ENCODE measurements at regions not wholly inside any gene's neighbourhood (a gene's known extent, or its start where the extent isn't known, plus 50 kb on each side); places are given as distances from the start of the nearest gene placed in this dataset.
A peak's percentile ranks its signal among the peaks of the same experiment; 100 is the strongest.

DNA sequence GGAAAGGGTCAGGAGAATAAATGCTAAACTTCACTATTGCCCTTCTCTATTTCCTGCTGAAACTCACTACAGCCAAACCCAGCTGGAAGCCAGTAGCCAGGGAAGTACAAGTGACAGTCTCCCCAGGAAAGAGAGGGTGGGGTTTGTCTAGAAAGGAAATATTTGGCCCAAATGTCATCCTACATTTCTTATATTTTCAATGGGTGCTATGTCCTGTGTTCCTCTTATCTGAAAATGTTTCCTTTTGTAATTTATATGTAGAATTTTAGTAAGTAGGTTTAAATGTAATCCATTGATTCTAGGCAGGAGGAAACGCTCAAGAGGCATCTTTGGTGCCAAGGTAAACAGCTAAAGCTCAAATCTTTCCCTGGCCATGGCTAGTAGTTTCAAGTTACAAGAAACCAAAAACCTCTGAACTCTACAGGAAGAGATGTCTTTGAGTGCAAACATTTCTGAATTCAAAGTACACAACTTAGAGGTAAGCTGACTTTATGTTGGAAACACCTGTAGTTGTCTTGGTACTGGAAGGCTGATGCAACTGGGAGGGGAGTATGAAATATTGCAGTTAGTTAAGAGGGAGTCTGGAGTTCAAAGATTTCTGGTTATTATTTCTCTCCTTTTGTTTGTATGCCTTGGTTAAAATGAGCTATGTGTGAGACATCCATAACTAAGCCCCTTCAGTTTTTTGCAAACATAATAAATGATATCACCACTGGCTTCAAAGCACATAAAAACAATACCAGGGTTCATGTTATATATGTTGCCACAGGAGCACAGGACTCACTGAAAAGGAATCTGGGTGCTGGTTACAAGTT, 356.1 kb upstream of the ZC3H15 start:
- peak; percentile 22 for DNase-seq (ENCODE audit: low read depth, low spot score)
- peak; percentile 75 for ATAC-seq
- Histone ChIP-seq H3K4me3 (ENCODE audit: low read depth in 2 of 2, low read length in 2 of 2) (no peak overlapping the region), H3K36me3 (ENCODE audit: control insufficient read depth, insufficient read depth, low read length) (no peaks in the 10 kb centered on the region), H3K27me3 (ENCODE audit: control insufficient read depth, insufficient read depth, low read length) (no peaks in the 10 kb centered on the region), H3K27ac (ENCODE audit: low read length) (no peak overlapping the region), H3K4me1 (ENCODE audit: control insufficient read depth, insufficient read depth, low read length) (peaks cover 5% of the 10 kb centered on the region; the same call in 1 of the 2 replicates), H3K9me3 (ENCODE audit: control insufficient read depth, insufficient read depth, low read depth, low read length) (no peaks in the 10 kb centered on the region)
- TF ChIP-seq, protein P1, sequence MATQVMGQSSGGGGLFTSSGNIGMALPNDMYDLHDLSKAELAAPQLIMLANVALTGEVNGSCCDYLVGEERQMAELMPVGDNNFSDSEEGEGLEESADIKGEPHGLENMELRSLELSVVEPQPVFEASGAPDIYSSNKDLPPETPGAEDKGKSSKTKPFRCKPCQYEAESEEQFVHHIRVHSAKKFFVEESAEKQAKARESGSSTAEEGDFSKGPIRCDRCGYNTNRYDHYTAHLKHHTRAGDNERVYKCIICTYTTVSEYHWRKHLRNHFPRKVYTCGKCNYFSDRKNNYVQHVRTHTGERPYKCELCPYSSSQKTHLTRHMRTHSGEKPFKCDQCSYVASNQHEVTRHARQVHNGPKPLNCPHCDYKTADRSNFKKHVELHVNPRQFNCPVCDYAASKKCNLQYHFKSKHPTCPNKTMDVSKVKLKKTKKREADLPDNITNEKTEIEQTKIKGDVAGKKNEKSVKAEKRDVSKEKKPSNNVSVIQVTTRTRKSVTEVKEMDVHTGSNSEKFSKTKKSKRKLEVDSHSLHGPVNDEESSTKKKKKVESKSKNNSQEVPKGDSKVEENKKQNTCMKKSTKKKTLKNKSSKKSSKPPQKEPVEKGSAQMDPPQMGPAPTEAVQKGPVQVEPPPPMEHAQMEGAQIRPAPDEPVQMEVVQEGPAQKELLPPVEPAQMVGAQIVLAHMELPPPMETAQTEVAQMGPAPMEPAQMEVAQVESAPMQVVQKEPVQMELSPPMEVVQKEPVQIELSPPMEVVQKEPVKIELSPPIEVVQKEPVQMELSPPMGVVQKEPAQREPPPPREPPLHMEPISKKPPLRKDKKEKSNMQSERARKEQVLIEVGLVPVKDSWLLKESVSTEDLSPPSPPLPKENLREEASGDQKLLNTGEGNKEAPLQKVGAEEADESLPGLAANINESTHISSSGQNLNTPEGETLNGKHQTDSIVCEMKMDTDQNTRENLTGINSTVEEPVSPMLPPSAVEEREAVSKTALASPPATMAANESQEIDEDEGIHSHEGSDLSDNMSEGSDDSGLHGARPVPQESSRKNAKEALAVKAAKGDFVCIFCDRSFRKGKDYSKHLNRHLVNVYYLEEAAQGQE (IDR thresholded peaks at IDR 0.05; ENCODE audit: insufficient read depth in 1 of 2, low read depth in 2 of 2, low read length in 1 of 2): no peak
- TF ChIP-seq TCF7L2 (IDR thresholded peaks at IDR 0.05; ENCODE audit: low read depth, low read length): peak; percentile 82
- in situ Hi-C loops (cut with HindIII; ENCODE audit: low pct_unique_long_range_greater_than_20kb, low sequenced_read_pairs) (no loop called here), intact Hi-C loops (cut with micrococcal nuclease; ENCODE audit: unreplicated experiment) (no loop called here)
- no TSS peak for BruUV-seq (replicated peaks)
- CTCF ChIA-PET: no interaction called here
- POLR2A ChIA-PET: no interaction called here

DNA sequence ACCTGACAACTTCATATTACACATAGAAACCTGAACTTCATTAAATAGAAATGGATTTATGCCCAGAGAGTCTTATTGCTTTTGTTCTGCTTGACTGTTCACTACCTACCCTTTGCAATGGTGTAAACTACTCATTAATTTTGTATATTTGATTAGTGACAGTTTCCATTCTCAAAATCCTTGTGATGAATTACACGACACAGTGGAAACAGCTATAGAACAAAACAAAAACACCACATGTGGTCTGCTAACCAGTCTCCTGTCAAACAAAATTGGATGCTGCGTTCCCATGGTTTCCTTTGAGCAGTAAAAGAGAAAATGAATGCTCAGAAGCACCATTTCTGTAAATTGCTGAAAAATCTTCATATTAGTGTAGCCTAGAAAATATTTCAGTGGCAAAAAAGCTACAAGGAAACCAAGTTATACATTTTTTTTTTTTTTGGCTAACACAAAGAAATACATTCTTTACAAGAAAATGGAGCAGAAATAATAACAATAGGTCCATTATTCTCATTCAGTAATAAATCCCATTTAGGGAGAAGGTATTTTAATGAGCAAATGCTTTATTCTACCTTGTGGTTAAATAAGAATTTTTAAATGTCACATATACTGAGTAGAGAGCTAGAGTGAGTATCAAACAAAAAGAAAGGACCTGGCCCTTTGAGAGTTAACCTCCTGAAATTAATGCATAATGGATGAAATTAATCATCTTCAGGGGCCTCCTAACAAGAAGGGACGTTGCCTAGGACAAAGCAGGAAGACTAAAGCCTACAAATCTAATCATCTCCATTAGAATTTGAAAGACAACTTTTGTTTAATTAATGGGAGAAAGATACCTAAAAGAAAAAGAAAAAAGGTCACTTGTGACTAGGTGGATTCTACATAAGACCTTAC, 355.1 kb upstream of the ZC3H15 start:
- Histone ChIP-seq H3K4me1 (ENCODE audit: control insufficient read depth, insufficient read depth, low read length) (peaks cover 5% of the 10 kb centered on the region; the same call in 1 of the 2 replicates), H3K27ac (ENCODE audit: low read length) (no peak overlapping the region), H3K4me3 (ENCODE audit: low read depth in 2 of 2, low read length in 2 of 2) (no peak overlapping the region), H3K9me3 (ENCODE audit: control insufficient read depth, insufficient read depth, low read depth, low read length) (no peaks in the 10 kb centered on the region), H3K27me3 (ENCODE audit: control insufficient read depth, insufficient read depth, low read length) (no peaks in the 10 kb centered on the region), H3K36me3 (ENCODE audit: control insufficient read depth, insufficient read depth, low read length) (no peaks in the 10 kb centered on the region)
- BruUV-seq (replicated peaks): no TSS peak
- intact Hi-C loops (cut with micrococcal nuclease; ENCODE audit: unreplicated experiment) (no loop called here), in situ Hi-C loops (cut with HindIII; ENCODE audit: low pct_unique_long_range_greater_than_20kb, low sequenced_read_pairs) (no loop called here)
- ChIA-PET CTCF (no interaction called here), POLR2A (no interaction called here)
- TF ChIP-seq POLR2AphosphoS5 (IDR thresholded peaks at IDR 0.05; ENCODE audit: low read depth, low read length) (no peak), TCF7L2 (IDR thresholded peaks at IDR 0.05; ENCODE audit: low read depth, low read length) (no peak), SIN3A (IDR thresholded peaks at IDR 0.05; ENCODE audit: borderline replicate concordance, insufficient read depth, low read depth, low read length) (no peak)
- TF ChIP-seq, protein P1 (IDR thresholded peaks at IDR 0.05; ENCODE audit: insufficient read depth in 1 of 2, low read depth in 2 of 2, low read length in 1 of 2): no peak
- TF ChIP-seq, protein P2, sequence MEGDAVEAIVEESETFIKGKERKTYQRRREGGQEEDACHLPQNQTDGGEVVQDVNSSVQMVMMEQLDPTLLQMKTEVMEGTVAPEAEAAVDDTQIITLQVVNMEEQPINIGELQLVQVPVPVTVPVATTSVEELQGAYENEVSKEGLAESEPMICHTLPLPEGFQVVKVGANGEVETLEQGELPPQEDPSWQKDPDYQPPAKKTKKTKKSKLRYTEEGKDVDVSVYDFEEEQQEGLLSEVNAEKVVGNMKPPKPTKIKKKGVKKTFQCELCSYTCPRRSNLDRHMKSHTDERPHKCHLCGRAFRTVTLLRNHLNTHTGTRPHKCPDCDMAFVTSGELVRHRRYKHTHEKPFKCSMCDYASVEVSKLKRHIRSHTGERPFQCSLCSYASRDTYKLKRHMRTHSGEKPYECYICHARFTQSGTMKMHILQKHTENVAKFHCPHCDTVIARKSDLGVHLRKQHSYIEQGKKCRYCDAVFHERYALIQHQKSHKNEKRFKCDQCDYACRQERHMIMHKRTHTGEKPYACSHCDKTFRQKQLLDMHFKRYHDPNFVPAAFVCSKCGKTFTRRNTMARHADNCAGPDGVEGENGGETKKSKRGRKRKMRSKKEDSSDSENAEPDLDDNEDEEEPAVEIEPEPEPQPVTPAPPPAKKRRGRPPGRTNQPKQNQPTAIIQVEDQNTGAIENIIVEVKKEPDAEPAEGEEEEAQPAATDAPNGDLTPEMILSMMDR (IDR thresholded peaks at IDR 0.05): no peak
- ATAC-seq (no peak), DNase-seq (ENCODE audit: low read depth, low spot score) (no peak)

Data from Panc1 (cell line).